ENCODE measurements at regions not wholly inside any gene's neighbourhood (a gene's known extent, or its start where the extent isn't known, plus 50 kb on each side); places are given as distances from the start of the nearest gene placed in this dataset.

GRCh38 chr11:11189506-11189905, 163.5 kb downstream of the CSNK2A3 start:
- TF ChIP-seq GATA2 (IDR thresholded peaks at IDR 0.05; ENCODE audit: insufficient read depth, insufficient read length, low read depth, low read length) (no peak), CTCF (IDR thresholded peaks at IDR 0.05; ENCODE audit: extremely low read depth in 1 of 2, insufficient read depth in 1 of 2, low read depth in 1 of 2, low read length in 2 of 2) (no peak), POLR2A (IDR thresholded peaks at IDR 0.05; ENCODE audit: low read depth, low read length) (no peak)
- TF ChIP-seq, protein P1, sequence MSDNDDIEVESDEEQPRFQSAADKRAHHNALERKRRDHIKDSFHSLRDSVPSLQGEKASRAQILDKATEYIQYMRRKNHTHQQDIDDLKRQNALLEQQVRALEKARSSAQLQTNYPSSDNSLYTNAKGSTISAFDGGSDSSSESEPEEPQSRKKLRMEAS (IDR thresholded peaks at IDR 0.05; ENCODE audit: insufficient read depth, insufficient read length): no peak
- CTCF ChIA-PET: no interaction called here
- H3K9ac ChIP-seq (replicated peaks; ENCODE audit: extremely low read depth, insufficient read depth, low read length): no peak overlapping the region
- no peaks in the 10 kb centered on the region for H3K9me3 ChIP-seq (replicated peaks; ENCODE audit: control insufficient read depth, insufficient read depth, low read length)
- no peaks in the 10 kb centered on the region for H3K27me3 ChIP-seq (ENCODE audit: control insufficient read depth in 2 of 2, insufficient read depth in 2 of 2, low read length in 2 of 2)
- H3K4me1 ChIP-seq (ENCODE audit: control insufficient read depth, extremely low read depth, insufficient read depth, low read length): no peaks in the 10 kb centered on the region
- no peaks in the 10 kb centered on the region for H3K36me3 ChIP-seq (ENCODE audit: control insufficient read depth in 2 of 2, extremely low read depth in 1 of 2, insufficient read depth in 2 of 2, low read length in 2 of 2)
- H2AFZ ChIP-seq (ENCODE audit: low read depth, low read length): no peak overlapping the region
- H3K27ac ChIP-seq (ENCODE audit: insufficient read depth, low read depth, low read length): no peak overlapping the region
- DNase-seq (ENCODE audit: low read depth, low spot score): no peak
- intact Hi-C loops (cut with micrococcal nuclease): no loop called here
- POLR2A ChIA-PET: no interaction called here
- dilution Hi-C loops (cut with MboI; ENCODE audit: extremely low pct_ligation_motif_present, low sequenced_read_pairs): no loop called here
- H3K79me2 ChIP-seq (ENCODE audit: control insufficient read depth, insufficient read depth, low read length): no peaks in the 10 kb centered on the region
- no peak overlapping the region for H3K4me3 ChIP-seq (replicated peaks in 1 of 3; ENCODE audit: insufficient read depth in 1 of 3, low read depth in 1 of 3, low read length in 3 of 3)
- no peak overlapping the region for H3K4me2 ChIP-seq (ENCODE audit: insufficient read depth, low read length)
- no peaks in the 10 kb centered on the region for H4K20me1 ChIP-seq (replicated peaks; ENCODE audit: control insufficient read depth, extremely low read depth, insufficient read depth, low read length)
- no TSS peak for BruUV-seq (replicated peaks)
- FAIRE-seq: no peak
- no peaks in the 10 kb centered on the region for H3K9me1 ChIP-seq (replicated peaks; ENCODE audit: control insufficient read depth, extremely low read depth, insufficient read depth, low read length)

DNA sequence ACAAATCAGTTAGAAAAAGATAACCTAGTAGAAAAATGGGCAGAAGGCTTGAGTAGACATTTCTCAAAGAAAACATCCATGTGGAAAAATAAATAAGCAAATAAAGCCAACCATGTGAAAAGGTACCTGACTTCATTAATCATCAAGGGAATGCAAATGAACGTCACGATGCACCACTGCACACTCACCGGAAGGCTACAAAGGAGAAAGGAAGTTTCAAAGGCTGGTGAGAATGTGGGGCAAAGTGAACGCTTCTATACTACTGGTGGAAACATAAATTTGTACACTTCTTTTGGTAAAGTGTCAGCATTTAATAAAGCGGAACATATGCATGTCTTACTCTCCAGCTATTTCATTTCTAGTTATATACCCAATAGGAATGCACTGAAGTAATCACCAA, 166.8 kb downstream of the CSNK2A3 start:
- POLR2A ChIA-PET: no interaction called here
- Histone ChIP-seq H3K79me2 (ENCODE audit: control insufficient read depth, insufficient read depth, low read length) (no peaks in the 10 kb centered on the region), H3K9me3 (replicated peaks; ENCODE audit: control insufficient read depth, insufficient read depth, low read length) (no peaks in the 10 kb centered on the region), H3K27me3 (ENCODE audit: control insufficient read depth in 2 of 2, insufficient read depth in 2 of 2, low read length in 2 of 2) (no peaks in the 10 kb centered on the region), H3K9me1 (replicated peaks; ENCODE audit: control insufficient read depth, extremely low read depth, insufficient read depth, low read length) (no peaks in the 10 kb centered on the region), H3K4me1 (ENCODE audit: control insufficient read depth, extremely low read depth, insufficient read depth, low read length) (no peaks in the 10 kb centered on the region), H3K27ac (ENCODE audit: insufficient read depth, low read depth, low read length) (no peak overlapping the region), H4K20me1 (replicated peaks; ENCODE audit: control insufficient read depth, extremely low read depth, insufficient read depth, low read length) (no peaks in the 10 kb centered on the region), H3K4me3 (replicated peaks in 1 of 3; ENCODE audit: insufficient read depth in 1 of 3, low read depth in 1 of 3, low read length in 3 of 3) (no peak overlapping the region), H3K36me3 (ENCODE audit: control insufficient read depth in 2 of 2, extremely low read depth in 1 of 2, insufficient read depth in 2 of 2, low read length in 2 of 2) (no peaks in the 10 kb centered on the region), H3K4me2 (ENCODE audit: insufficient read depth, low read length) (no peak overlapping the region), H3K9ac (replicated peaks; ENCODE audit: extremely low read depth, insufficient read depth, low read length) (no peak overlapping the region), H2AFZ (ENCODE audit: low read depth, low read length) (no peak overlapping the region)
- DNase-seq (ENCODE audit: low read depth, low spot score) (no peak), FAIRE-seq (no peak)
- BruUV-seq (replicated peaks): no TSS peak
- dilution Hi-C loops (cut with MboI; ENCODE audit: extremely low pct_ligation_motif_present, low sequenced_read_pairs): no loop called here
- TF ChIP-seq JUN (IDR thresholded peaks at IDR 0.05; ENCODE audit: borderline replicate concordance, insufficient read depth, insufficient read length, low read depth) (no peak), POLR2A (IDR thresholded peaks at IDR 0.05; ENCODE audit: low read depth, low read length) (no peak), POLR2AphosphoS5 (IDR thresholded peaks at IDR 0.05; ENCODE audit: insufficient read depth, low read depth, low read length) (no peak)
- TF ChIP-seq, protein P1 (IDR thresholded peaks at IDR 0.05; ENCODE audit: insufficient read depth, insufficient read length): no peak
- intact Hi-C loops (cut with micrococcal nuclease): no loop called here
- CTCF ChIA-PET: no interaction called here
